Lung (tissue), 11 donors: ENCODE measurements at regions not wholly inside any gene's neighbourhood (a gene's known extent, or its start where the extent isn't known, plus 50 kb on each side); places are given as distances from the start of the nearest gene placed in this dataset.
"Not testable (repeated sequence)": the region's sequence is repeated elsewhere in the genome, so short reads cannot be mapped to it uniquely, and the experiment has no call there.

Experiments used
- ATAC-seq: fragments of 200-7000 bp; cut with Tn5 transposase; one replicate; pipeline ENCODE4 v1.9.1; 2020; ENCODE audit warnings: moderate number of reproducible peaks; ENCODE audit not compliant: insufficient read depth, low FRiP score
- DNase-seq, 3 donors: peaks; one replicate each; pipeline ENCODE4 v3.0.0-alpha.2; 2013 to 2017
- H3K27ac ChIP-seq, 2 donors: one replicate each; pipeline ENCODE4 v1.5.1; 2013; ENCODE audit warnings: mild to moderate bottlenecking in 2 of 2, moderate library complexity in 2 of 2, control low read depth in 1 of 2, inconsistent platforms in 1 of 2, low read depth in 1 of 2, low read length in 1 of 2
- H3K27me3 ChIP-seq, 3 donors: one replicate each; pipeline ENCODE4 v1.5.1; 2013; ENCODE audit warnings: low read length in 2 of 3; ENCODE audit not compliant: control insufficient read depth in 3 of 3, insufficient read depth in 3 of 3
- H3K36me3 ChIP-seq, 4 donors: one replicate each; pipeline ENCODE4 v1.5.1; 2013; ENCODE audit warnings: low read length in 4 of 4, mild to moderate bottlenecking in 1 of 4, moderate library complexity in 1 of 4; ENCODE audit not compliant: control insufficient read depth in 4 of 4, insufficient read depth in 4 of 4
- H3K4me1 ChIP-seq, 5 donors: one replicate each; pipeline ENCODE4 v1.5.1; 2013; ENCODE audit warnings: low read length in 5 of 5, mild to moderate bottlenecking in 2 of 5, moderate library complexity in 1 of 5; ENCODE audit not compliant: control insufficient read depth in 5 of 5, insufficient read depth in 5 of 5
- H3K4me3 ChIP-seq: one replicate; pipeline ENCODE4 v1.5.1; 2013; ENCODE audit warnings: mild to moderate bottlenecking, control low read depth, moderate library complexity
- H3K9ac ChIP-seq, 2 donors: one replicate each; pipeline ENCODE4 v1.5.1; 2013; ENCODE audit warnings: low read length in 2 of 2, control low read depth in 1 of 2; ENCODE audit not compliant: insufficient read depth in 1 of 2
- H3K9me3 ChIP-seq, 4 donors: one replicate each; pipeline ENCODE4 v1.5.1; 2013; ENCODE audit warnings: low read length in 3 of 4, mild to moderate bottlenecking in 1 of 4, moderate library complexity in 1 of 4; ENCODE audit not compliant: control insufficient read depth in 4 of 4, insufficient read depth in 3 of 4
- CTCF ChIP-seq: IDR thresholded peaks from 2 replicates; pipeline ENCODE4 v1.5.1; 2012; ENCODE audit warnings: mild to moderate bottlenecking; ENCODE audit errors: control extremely low read depth, extremely low read depth
- whole genome bisulfite sequencing, 2 donors: extraction: QIAGEN DNeasy Blood & Tissue Kit; methylation state at CpG; one replicate each; pipeline ENCODE4 v1.1.7; 2013; 5-methylcytosine and 5-hydroxymethylcytosine counted together
- donor health status: control.
- donor health status: control.
- donor health status: Bipolar disorder and iron deficiency.
- donor health status: healthy.
- donor health status: DM: yes; HTN: yes; CAD: no.

- TF ChIP-seq CTCF, result no peak
These were observed 440.4 kb upstream of the CD180 start for GRCh38 chr5:67636850-67637524.

GRCh38 chr5:67636091-67636490 lies 439.5 kb upstream of the CD180 start:
- no peaks in the 10 kb centered on the region for H3K27me3 ChIP-seq
- no peaks in the 10 kb centered on the region for H3K36me3 ChIP-seq
- WGBS, 2 donors, result 79 to 84% methylated on average over 1 of the region's 1 CpG
- no peaks in the 10 kb centered on the region for H3K9me3 ChIP-seq
- H3K4me1 ChIP-seq, result peaks cover 0 to 6% (median 0%) of the 10 kb centered on the region in 5 donors
- TF ChIP-seq CTCF, result no peak
- H3K9ac ChIP-seq, result no peak overlapping the region
- DNase-seq (peak; percentile 20 to 61 (median 29)), ATAC-seq (no peak)
- H3K4me3 ChIP-seq, result no peak overlapping the region
- no peak overlapping the region for H3K27ac ChIP-seq

More at GRCh38 chr5:67636850-67637524, 440.4 kb upstream of the CD180 start:
- H3K4me1 ChIP-seq, result peaks cover 0 to 6% (median 0%) of the 10 kb centered on the region in 5 donors
- H3K4me3 ChIP-seq, result no peak overlapping the region
- H3K9me3 ChIP-seq, result no peaks in the 10 kb centered on the region
- DNase-seq (no peak), ATAC-seq (no peak)
- no peaks in the 10 kb centered on the region for H3K36me3 ChIP-seq
- no peak overlapping the region for H3K9ac ChIP-seq
- H3K27ac ChIP-seq, result no peak overlapping the region
- 89 to 94% methylated on average over 3 of the region's 3 CpGs for WGBS, 2 donors
- H3K27me3 ChIP-seq, result no peaks in the 10 kb centered on the region

- not testable (repeated sequence) for H3K27ac ChIP-seq, H3K9ac ChIP-seq, H3K36me3 ChIP-seq, ATAC-seq, H3K27me3 ChIP-seq, H3K9me3 ChIP-seq, H3K4me1 ChIP-seq, DNase-seq, H3K4me3 ChIP-seq
These were observed 430.5 kb upstream of the CD180 start for GRCh38 chr5:67627079-67627478.

GRCh38 chr5:67623078-67623477 lies 426.5 kb upstream of the CD180 start:
- DNase-seq, result no peak
- no peaks in the 10 kb centered on the region for H3K9me3 ChIP-seq
- no peak overlapping the region for H3K9ac ChIP-seq
- H3K27me3 ChIP-seq, result no peaks in the 10 kb centered on the region
- no peaks in the 10 kb centered on the region for H3K36me3 ChIP-seq
- H3K27ac ChIP-seq, result no peak overlapping the region
- WGBS, 2 donors, result 88 to 95% methylated on average over 1 of the region's 1 CpG
- peaks cover 0 to 4% (median 0%) of the 10 kb centered on the region in 5 donors for H3K4me1 ChIP-seq
- H3K4me3 ChIP-seq, result no peak overlapping the region
- ATAC-seq, result no peak
- TF ChIP-seq CTCF, result no peak
